ENCODE measurements at regions not wholly inside any gene's neighbourhood (a gene's known extent, or its start where the extent isn't known, plus 50 kb on each side); places are given as distances from the start of the nearest gene placed in this dataset.

DNA sequence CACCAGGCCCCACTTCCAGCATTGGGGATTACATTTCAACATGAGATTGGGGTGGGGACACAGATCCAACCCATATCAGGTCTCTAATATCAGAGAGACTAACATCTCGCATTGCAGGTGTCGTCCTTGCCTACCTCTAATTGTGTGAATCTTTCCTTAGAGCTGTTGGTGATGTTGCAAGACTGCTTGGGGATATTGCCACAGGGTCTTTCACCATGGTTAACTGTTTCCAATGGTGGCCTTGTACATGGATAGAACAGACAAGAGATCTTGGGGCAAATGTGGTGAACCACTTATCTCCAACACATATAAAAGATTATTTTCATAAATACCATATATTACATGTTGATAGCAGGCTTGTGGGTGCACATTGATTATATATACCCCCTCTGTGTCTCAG, 270.3 kb upstream of the LINC00305 start:
- Histone ChIP-seq H3K27ac (ENCODE audit: low read length) (no peak overlapping the region), H3K9me3 (replicated peaks; ENCODE audit: insufficient read depth, low read length) (no peaks in the 10 kb centered on the region), H4K20me1 (ENCODE audit: insufficient read depth, low read length) (no peaks in the 10 kb centered on the region), H3K9ac (ENCODE audit: low read length) (no peak overlapping the region), H3K79me2 (ENCODE audit: low read length) (no peaks in the 10 kb centered on the region), H3K4me1 (ENCODE audit: low read length) (no peaks in the 10 kb centered on the region), H3K4me2 (ENCODE audit: low read depth, low read length) (no peak overlapping the region), H3K4me3 (ENCODE audit: low read length) (no peak overlapping the region), H3K36me3 (replicated peaks; ENCODE audit: insufficient read depth, low read length) (no peaks in the 10 kb centered on the region), H2AFZ (ENCODE audit: low read length) (no peak overlapping the region), H3K9me2 (replicated peaks; ENCODE audit: insufficient read depth, low read length) (no peaks in the 10 kb centered on the region), H3K27me3 (replicated peaks; ENCODE audit: insufficient read depth, low read length) (no peaks in the 10 kb centered on the region), H3F3A (ENCODE audit: insufficient read depth, low read length) (no peaks in the 10 kb centered on the region)
- TF ChIP-seq EZH2 (optimal IDR thresholded peaks at IDR 0.05; ENCODE audit: low read depth, low read length): no peak
- DNase-seq: no peak

DNA sequence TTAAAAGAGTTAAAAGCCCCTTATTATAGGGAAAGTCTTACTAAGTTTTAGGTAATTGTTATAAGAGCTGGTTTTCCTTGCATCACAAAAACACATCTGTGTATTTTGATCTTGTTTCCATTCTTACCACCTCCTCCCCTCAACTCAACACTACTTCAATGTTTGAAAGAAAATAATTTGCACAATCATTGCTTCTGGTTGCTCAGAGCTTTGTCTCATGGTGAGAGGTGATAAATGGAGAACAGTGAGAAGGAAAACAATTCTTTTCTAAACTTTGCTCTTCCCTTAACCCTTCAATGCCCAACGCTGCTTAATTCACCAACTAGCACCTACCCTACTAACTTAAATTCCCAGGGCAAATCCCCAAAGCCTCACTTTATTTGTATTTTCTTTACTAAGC, 268.1 kb upstream of the LINC00305 start:
- Histone ChIP-seq H3K9me2 (replicated peaks; ENCODE audit: insufficient read depth, low read length) (no peaks in the 10 kb centered on the region), H3K27me3 (replicated peaks; ENCODE audit: insufficient read depth, low read length) (no peaks in the 10 kb centered on the region), H2AFZ (ENCODE audit: low read length) (no peak overlapping the region), H3K36me3 (replicated peaks; ENCODE audit: insufficient read depth, low read length) (no peaks in the 10 kb centered on the region), H3K4me3 (ENCODE audit: low read length) (no peak overlapping the region), H3K9ac (ENCODE audit: low read length) (no peak overlapping the region), H3K9me3 (replicated peaks; ENCODE audit: insufficient read depth, low read length) (no peaks in the 10 kb centered on the region), H3F3A (ENCODE audit: insufficient read depth, low read length) (no peaks in the 10 kb centered on the region), H3K4me1 (ENCODE audit: low read length) (no peaks in the 10 kb centered on the region), H3K4me2 (ENCODE audit: low read depth, low read length) (no peak overlapping the region), H4K20me1 (ENCODE audit: insufficient read depth, low read length) (no peaks in the 10 kb centered on the region), H3K79me2 (ENCODE audit: low read length) (no peaks in the 10 kb centered on the region), H3K27ac (ENCODE audit: low read length) (no peak overlapping the region)
- no peak for DNase-seq
- TF ChIP-seq EZH2 (optimal IDR thresholded peaks at IDR 0.05; ENCODE audit: low read depth, low read length): no peak
- TF ChIP-seq CTCF (IDR thresholded peaks at IDR 0.05; ENCODE audit: low read length): no peak
- TF ChIP-seq EZH2phosphoT487 (IDR thresholded peaks at IDR 0.05; ENCODE audit: low read length): no peak

DNA sequence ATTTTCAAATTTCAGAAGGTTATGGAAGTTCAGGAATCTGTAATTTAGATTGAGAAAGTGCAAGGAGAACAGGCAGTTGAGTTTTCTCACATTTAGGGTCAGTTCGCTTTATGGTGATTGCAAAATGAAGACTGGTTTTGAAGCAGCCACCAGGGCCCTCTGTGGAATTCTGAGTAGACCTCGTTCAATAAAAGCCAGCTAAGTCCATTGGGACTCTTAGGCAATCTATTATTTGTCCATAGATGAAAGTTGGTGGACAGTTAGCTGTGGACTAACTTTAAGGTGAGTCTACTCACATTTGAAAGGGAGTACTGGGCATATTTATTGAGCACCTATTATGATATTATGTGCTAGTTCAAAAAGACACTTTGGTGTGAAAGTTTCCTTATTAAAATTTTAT, 266.3 kb upstream of the LINC00305 start:
- Histone ChIP-seq H3K4me1 (ENCODE audit: low read length) (no peaks in the 10 kb centered on the region), H4K20me1 (ENCODE audit: insufficient read depth, low read length) (no peaks in the 10 kb centered on the region), H3K9me3 (replicated peaks; ENCODE audit: insufficient read depth, low read length) (no peaks in the 10 kb centered on the region), H3F3A (ENCODE audit: insufficient read depth, low read length) (no peaks in the 10 kb centered on the region), H3K4me2 (ENCODE audit: low read depth, low read length) (no peak overlapping the region), H3K27ac (ENCODE audit: low read length) (no peak overlapping the region), H3K36me3 (replicated peaks; ENCODE audit: insufficient read depth, low read length) (no peaks in the 10 kb centered on the region), H3K27me3 (replicated peaks; ENCODE audit: insufficient read depth, low read length) (no peaks in the 10 kb centered on the region), H3K9me2 (replicated peaks; ENCODE audit: insufficient read depth, low read length) (no peaks in the 10 kb centered on the region), H3K9ac (ENCODE audit: low read length) (no peak overlapping the region), H2AFZ (ENCODE audit: low read length) (no peak overlapping the region), H3K4me3 (ENCODE audit: low read length) (no peak overlapping the region), H3K79me2 (ENCODE audit: low read length) (no peaks in the 10 kb centered on the region)
- DNase-seq: no peak
- TF ChIP-seq EZH2 (optimal IDR thresholded peaks at IDR 0.05; ENCODE audit: low read depth, low read length): no peak
- TF ChIP-seq EZH2phosphoT487 (IDR thresholded peaks at IDR 0.05; ENCODE audit: low read length): no peak
- no peak for TF ChIP-seq CTCF (IDR thresholded peaks at IDR 0.05; ENCODE audit: low read length)

- no peak overlapping the region for H3K4me2 ChIP-seq (ENCODE audit: low read depth, low read length)
- no peaks in the 10 kb centered on the region for H4K20me1 ChIP-seq (ENCODE audit: insufficient read depth, low read length)
- no peak overlapping the region for H3K9ac ChIP-seq (ENCODE audit: low read length)
- no peak for TF ChIP-seq EZH2phosphoT487 (IDR thresholded peaks at IDR 0.05; ENCODE audit: low read length)
- no peak for TF ChIP-seq CTCF (IDR thresholded peaks at IDR 0.05; ENCODE audit: low read length)
- TF ChIP-seq EZH2 (optimal IDR thresholded peaks at IDR 0.05; ENCODE audit: low read depth, low read length): no peak
- no peak for DNase-seq
- no peaks in the 10 kb centered on the region for H3K36me3 ChIP-seq (replicated peaks; ENCODE audit: insufficient read depth, low read length)
- H3K79me2 ChIP-seq (ENCODE audit: low read length): no peaks in the 10 kb centered on the region
- H2AFZ ChIP-seq (ENCODE audit: low read length): no peak overlapping the region
- peaks cover 7% of the 10 kb centered on the region; the same call in 1 of the 2 replicates for H3K4me1 ChIP-seq (ENCODE audit: low read length)
- no peaks in the 10 kb centered on the region for H3F3A ChIP-seq (ENCODE audit: insufficient read depth, low read length)
- H3K9me2 ChIP-seq (replicated peaks; ENCODE audit: insufficient read depth, low read length): no peaks in the 10 kb centered on the region
- no peaks in the 10 kb centered on the region for H3K27me3 ChIP-seq (replicated peaks; ENCODE audit: insufficient read depth, low read length)
- no peak overlapping the region for H3K27ac ChIP-seq (ENCODE audit: low read length)
- H3K9me3 ChIP-seq (replicated peaks; ENCODE audit: insufficient read depth, low read length): no peaks in the 10 kb centered on the region
- no peak overlapping the region for H3K4me3 ChIP-seq (ENCODE audit: low read length)
These were observed 261.8 kb upstream of the LINC00305 start for GRCh38 chr18:64410685-64411084.

Measured in MM.1S (cell line).